HG03159 (cell line): ENCODE measurements at regions not wholly inside any gene's neighbourhood (a gene's known extent, or its start where the extent isn't known, plus 50 kb on each side); places are given as distances from the start of the nearest gene placed in this dataset.
"Not testable (repeated sequence)": the region's sequence is repeated elsewhere in the genome, so short reads cannot be mapped to it uniquely, and the experiment has no call there.

Source experiments
- ATAC-seq: cut with Tn5 transposase; IDR thresholded peaks from one replicate; pipeline ENCODE4 v1.9.1; 2021; ENCODE audit warnings: mild to moderate bottlenecking, moderate library complexity; ENCODE audit not compliant: unreplicated experiment

DNA sequence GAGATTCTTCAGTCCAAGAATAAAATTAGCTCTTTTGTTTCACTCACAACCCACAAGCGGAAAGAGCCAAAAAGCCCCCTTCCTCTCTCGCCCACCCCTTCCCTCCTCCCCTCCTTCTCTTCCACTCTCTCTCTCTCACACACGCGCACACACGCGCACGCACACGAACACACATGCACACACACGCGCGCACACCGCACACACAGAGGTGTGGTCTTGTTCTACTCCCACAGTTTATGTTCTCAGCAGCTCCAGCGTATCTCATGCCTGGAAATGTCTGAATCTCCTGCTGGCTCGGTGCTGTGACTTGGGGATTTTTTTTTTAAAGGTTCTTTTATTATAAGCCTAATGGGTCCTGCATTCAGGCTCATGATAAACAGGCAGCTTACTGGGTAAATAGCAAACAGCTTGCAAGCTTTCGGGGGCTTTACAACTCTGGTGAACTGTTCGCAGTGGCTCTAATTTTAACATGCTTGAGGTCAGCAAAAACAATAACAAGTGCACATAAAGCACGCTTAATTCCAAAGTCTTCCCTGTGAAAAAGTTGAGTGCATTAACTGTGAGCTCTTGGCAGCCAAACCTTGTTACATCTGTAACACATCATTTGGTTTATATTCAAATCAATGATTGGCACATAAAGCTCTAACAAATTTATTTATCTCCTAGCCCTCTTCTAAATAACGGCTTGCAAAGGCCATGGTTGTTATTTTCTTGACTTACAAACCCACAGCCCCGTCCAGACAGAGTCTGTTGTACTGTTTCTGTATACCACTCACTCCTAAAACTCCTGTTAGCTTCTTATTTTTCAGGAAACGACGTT is 424.1 kb upstream of the MGMT start:
- ATAC-seq = no peak

GRCh38 chr10:129043691-129044090 is 423.4 kb upstream of the MGMT start:
- ATAC-seq = no peak

- ATAC-seq = no peak
These were observed 421.4 kb upstream of the MGMT start for GRCh38 chr10:129045599-129045998.

- no peak for ATAC-seq
These were observed 420.9 kb upstream of the MGMT start for GRCh38 chr10:129046065-129046681.

DNA sequence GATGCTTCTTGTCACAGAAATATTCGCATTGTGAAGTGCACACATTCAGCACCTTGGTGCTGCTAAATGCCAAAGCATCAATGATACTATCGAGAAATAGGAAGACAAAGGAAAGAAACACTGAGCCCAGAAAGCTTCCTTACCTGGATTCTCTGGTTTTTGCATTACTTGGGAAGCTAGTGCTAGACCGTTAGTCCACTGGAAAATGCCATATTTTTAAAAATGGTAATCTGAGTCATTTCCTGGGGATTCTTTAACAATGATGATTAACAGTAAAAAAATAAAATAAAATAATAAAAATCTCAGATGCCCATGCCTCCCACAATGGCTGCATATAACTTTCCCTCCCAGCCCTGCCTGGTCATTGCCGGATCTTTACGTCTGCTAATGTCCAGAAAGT is 420.1 kb upstream of the MGMT start:
- ATAC-seq = no peak

GRCh38 chr10:129047600-129047999 is 419.4 kb upstream of the MGMT start:
- ATAC-seq = no peak

DNA sequence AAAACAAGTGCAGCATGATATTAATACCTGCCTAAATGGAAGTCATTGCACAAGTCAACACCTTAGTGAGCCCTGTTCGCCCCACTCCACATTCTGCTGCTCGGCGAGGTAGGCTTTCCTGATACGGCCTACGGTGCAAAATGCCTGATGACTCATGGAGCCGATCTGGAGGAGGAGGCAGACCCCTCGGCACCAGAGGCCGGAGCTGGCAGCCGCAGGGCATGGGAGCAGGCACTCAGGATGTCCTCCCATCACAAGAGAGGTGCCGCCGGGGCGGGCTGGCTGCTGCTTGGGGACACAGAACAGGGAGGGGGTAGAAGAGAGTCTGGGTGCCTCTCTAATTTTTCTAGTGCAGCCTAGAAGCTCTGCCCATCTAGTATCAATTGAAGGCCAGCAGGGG is 418.5 kb upstream of the MGMT start:
- ATAC-seq = no peak

DNA sequence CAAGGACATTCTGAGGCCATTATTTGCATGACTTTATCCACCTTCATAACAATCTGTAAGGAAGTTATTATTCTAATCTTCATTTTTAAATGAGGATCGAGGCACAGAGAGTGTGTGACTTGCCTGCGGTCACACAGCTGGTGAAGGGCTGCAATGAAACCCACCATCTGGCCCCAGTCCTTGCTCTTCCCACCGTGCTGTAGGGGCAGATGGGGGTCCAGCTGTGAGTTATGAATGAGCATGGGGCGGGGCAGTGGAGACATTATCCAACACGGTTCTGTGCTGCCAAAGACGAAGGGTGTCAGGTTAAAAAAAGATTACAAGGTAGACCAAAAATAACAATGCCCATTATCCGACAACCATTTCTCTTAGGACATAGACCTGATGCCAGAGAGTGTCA is 417.5 kb upstream of the MGMT start:
- no peak for ATAC-seq

- ATAC-seq = no peak
These were observed 411.8 kb upstream of the MGMT start for GRCh38 chr10:129055225-129055624.

DNA sequence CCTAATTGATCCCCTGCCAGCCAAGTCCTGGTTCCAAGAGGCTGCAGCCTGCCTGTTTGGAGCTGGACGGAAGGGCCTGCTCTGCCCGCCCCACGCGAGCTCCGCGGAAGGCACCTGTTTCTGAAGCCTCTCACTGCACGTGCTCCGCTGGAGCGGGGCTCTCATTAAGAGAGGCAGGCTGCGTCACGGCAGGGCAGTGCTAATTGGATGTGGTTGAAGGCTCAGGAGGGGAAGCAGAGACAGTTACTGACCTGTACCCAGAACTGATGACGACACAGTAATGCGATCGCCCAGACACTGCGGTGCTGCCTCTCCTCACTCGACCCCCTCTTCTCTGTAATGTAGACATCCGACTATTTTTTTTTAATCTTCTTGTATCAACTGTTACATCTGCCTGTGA is 411.1 kb upstream of the MGMT start:
- ATAC-seq = no peak

GRCh38 chr10:129056734-129057689 is 410.0 kb upstream of the MGMT start:
- no peak for ATAC-seq

DNA sequence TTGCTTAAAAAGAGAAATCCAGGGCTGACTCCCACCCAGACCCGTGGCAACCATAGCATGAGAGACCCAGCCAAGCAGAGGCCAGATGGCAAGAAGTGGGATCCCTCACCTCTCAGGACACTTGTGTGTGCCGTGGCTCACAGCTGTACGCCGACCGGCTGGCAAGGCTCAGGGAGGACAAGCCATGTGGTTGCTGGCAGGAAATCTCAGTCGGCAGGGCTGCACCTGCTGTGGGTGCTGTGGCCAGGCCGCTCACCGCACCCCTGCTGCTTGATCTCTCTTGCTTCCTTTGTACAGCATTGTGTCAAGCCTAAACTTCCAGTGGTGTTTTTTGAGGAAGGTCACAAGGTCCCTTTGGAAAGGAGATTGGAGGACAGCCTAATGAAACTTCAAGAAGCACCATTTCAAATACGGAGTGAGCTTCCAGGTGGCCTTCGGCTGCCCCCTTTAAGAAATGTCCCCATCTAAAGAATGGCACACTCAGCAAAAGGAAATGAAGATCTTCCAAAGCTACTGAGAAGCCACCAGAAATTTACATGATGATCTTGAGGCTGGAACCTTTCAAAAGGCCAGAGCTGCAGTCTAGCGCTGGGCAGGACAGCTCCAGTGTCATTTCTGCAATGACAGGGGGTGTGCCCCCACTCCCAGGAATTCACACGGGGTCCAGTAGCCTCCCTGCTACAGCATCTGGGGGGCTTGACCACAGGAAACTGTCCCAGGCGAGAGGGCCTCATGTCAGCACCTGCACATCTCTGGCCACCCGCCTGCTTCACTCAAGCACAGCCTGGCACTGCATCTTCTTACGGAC is 409.0 kb upstream of the MGMT start:
- peak; percentile 90 for ATAC-seq

DNA sequence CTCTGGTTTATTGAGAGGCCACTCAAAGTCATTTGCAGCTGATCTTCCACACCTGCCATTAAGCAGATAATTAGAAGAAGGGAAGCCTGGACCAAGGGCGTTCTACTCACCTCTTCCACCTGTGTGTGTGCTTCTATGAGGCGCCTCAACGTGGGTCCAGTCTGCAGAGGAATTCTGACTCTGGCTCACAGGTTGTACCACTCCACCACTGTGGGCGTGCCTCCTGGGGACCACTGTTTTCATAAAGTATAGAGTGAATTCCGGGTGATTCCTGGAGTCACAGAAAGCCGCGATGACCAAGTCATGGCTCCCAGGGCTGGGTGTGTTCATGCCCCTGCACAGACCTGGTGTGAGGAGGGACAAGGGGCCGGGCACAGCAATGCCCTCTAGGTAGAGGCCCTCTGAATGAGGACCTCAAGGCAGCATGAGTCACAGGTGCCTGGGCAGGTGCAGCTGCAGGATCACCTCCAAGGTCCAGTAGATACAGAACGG is 408.3 kb upstream of the MGMT start:
- ATAC-seq = no peak

DNA sequence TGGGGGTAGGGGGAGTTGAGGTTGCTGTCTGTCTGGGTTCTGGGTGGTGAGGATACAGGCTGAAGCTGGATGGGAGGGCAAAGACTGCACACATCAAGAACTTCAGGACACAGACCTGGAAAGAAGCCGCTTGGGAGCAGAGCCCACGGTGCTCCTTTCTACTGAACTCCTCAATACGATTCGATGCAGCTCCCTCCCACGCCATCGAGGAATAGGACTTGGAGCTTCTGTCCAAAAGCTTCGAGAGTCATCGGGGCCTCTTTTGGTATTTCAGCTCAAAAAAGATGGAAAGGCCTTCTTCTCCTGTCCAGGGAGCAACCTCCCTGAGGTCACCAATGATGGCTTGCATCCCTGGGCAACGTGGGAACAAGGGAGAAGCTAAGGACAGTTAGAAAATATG is 407.1 kb upstream of the MGMT start:
- ATAC-seq = no peak

- no peak for ATAC-seq
These were observed 403.8 kb upstream of the MGMT start for GRCh38 chr10:129063212-129063611.

GRCh38 chr10:129063877-129064276 is 403.2 kb upstream of the MGMT start:
- no peak for ATAC-seq

DNA sequence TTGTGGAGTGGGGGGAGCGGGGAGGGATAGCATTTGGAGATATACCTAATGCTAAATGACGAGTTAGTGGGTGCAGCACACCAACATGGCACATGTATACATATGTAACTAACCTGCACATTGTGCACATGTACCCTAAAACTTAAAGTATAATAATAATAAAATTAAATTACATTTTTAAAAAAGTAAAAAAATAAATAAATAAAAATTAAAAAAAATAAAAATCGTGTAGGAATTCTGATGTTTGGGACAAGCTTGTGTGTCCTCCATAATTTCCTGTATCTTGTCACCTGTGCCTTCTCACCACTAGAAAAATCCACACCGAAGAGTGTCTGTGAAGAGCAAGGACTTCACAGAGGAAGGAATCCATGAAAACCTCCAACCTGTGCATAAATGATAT is 400.5 kb upstream of the MGMT start:
- not testable (repeated sequence) for ATAC-seq

GRCh38 chr10:129071411-129071810 is 395.6 kb upstream of the MGMT start:
- ATAC-seq = not testable (repeated sequence)

DNA sequence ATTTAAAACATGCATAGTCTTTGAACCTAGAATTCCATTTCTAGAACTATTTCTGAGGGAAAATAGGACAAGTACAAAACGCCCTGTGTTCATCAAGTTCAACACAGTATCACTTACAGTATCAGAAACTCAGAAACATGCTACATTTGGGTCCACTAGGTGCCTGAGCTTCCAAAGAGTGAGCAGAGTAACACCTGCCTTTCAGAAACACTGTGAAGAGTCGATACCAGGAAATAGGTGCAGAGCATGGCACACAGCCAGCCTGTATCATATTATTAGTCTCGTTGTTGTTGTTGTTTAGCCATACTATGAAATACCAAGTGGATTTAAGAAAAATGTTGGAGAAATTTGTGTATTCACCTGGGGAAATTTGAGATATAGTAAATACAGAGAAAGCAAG is 392.1 kb upstream of the MGMT start:
- ATAC-seq = no peak

- ATAC-seq = no peak
These were observed 391.5 kb upstream of the MGMT start for GRCh38 chr10:129075508-129075907.
